Psoas muscle (tissue), 7 donors: ENCODE measurements at regions not wholly inside any gene's neighbourhood (a gene's known extent, or its start where the extent isn't known, plus 50 kb on each side); places are given as distances from the start of the nearest gene placed in this dataset.

Experiments
- ATAC-seq, 4 donors: fragments of 200-7000 bp; cut with Tn5 transposase; one replicate each; pipeline ENCODE4 v1.9.1; 2020; ENCODE audit warnings: moderate library complexity in 3 of 4, mild to moderate bottlenecking in 2 of 4
- DNase-seq, 2 donors: peaks; one replicate each; pipeline ENCODE4 v3.0.0-alpha.2; 2020
- H3K27ac ChIP-seq: fragments of 200-600 bp; one replicate; pipeline ENCODE4 v1.8.0; 2022
- H3K27me3 ChIP-seq, 3 donors: fragments of 200-600 bp in 1 of 3; one replicate each; pipeline versions ENCODE4 v1.6.1 to v1.8.0; 2013 to 2022; ENCODE audit warnings: low read length in 2 of 3, mild to moderate bottlenecking in 2 of 3, moderate library complexity in 1 of 3; ENCODE audit not compliant: insufficient read depth in 3 of 3
- H3K36me3 ChIP-seq, 2 donors: fragments of 200-600 bp in 1 of 2; one replicate each; pipeline versions ENCODE4 v1.6.1 to v1.8.0; 2013 to 2022; ENCODE audit warnings: low read depth in 1 of 2, mild to moderate bottlenecking in 1 of 2, moderate library complexity in 1 of 2; ENCODE audit not compliant: insufficient read depth in 1 of 2
- H3K4me1 ChIP-seq: fragments of 200-600 bp; one replicate; pipeline ENCODE4 v1.8.0; 2022
- H3K4me3 ChIP-seq: fragments of 200-600 bp; one replicate; pipeline ENCODE4 v1.8.0; 2022; ENCODE audit warnings: mild to moderate bottlenecking
- H3K9me3 ChIP-seq: fragments of 200-600 bp; one replicate; pipeline ENCODE4 v1.8.0; 2022
- WGBS, 3 donors: extraction: QIAGEN DNeasy Blood & Tissue Kit; methylation state at CpG; one replicate each; pipeline versions ENCODE4 v1.1.6 to v1.1.7; 2013; 5-methylcytosine and 5-hydroxymethylcytosine counted together
- intact Hi-C, 2 donors: fragments of 100-400 bp; cut with DNase I; formaldehyde crosslinking; loops; one replicate each; pipeline versions ENCODE4 v1.11.0 to v1.14.2; 2022
- TF ChIP-seq, protein P1 (sequence below): fragments of 200-600 bp; IDR thresholded peaks from one replicate; pipeline ENCODE4 v1.8.0; 2022; ENCODE audit warnings: antibody characterized with exemption
- donor health status: healthy with polysubstance abuse.
- donor health status: DM: no; HTN: no; CAD: no; lungs with moderate emphysema.
- donor health status: Bipolar disorder and iron deficiency.
- donor health status: healthy.
- donor health status: DM: yes; HTN: yes; CAD: no.
- donor health status: DM: no; HTN: no; CAD: no.
- donor health status: DM: yes; HTN: yes; CAD: no.

DNA sequence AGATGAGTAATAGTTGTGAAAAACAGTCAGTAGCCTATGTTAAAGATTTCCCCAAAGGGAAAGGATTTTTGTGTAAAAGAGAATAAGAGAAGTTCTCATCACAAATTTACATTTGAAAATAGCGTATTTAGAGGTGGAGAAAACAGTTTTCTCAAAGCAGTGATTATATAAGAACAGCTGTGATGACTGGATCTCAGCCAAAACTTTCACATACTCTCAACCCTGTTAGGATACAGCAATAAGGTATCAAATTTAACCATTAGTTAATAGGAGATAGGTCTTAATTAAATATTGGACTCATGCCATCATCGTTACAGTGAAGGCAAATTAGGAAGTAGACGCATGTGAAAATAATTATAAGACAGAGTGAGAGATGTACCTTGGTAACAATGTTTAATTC, 622.7 kb downstream of the PCDH18 start:
- H3K27me3 ChIP-seq: no peaks in the 10 kb centered on the region
- H3K9me3 ChIP-seq: no peaks in the 10 kb centered on the region
- ATAC-seq (no peak), DNase-seq (no peak)
- H3K27ac ChIP-seq: no peak overlapping the region
- intact Hi-C loops: no loop called here
- 20 to 23% (median 22%) methylated on average over 3 of the region's 3 CpGs for WGBS, 3 donors
- no peaks in the 10 kb centered on the region for H3K4me1 ChIP-seq
- TF ChIP-seq, protein P1, sequence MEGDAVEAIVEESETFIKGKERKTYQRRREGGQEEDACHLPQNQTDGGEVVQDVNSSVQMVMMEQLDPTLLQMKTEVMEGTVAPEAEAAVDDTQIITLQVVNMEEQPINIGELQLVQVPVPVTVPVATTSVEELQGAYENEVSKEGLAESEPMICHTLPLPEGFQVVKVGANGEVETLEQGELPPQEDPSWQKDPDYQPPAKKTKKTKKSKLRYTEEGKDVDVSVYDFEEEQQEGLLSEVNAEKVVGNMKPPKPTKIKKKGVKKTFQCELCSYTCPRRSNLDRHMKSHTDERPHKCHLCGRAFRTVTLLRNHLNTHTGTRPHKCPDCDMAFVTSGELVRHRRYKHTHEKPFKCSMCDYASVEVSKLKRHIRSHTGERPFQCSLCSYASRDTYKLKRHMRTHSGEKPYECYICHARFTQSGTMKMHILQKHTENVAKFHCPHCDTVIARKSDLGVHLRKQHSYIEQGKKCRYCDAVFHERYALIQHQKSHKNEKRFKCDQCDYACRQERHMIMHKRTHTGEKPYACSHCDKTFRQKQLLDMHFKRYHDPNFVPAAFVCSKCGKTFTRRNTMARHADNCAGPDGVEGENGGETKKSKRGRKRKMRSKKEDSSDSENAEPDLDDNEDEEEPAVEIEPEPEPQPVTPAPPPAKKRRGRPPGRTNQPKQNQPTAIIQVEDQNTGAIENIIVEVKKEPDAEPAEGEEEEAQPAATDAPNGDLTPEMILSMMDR: no peak
- no peak overlapping the region for H3K4me3 ChIP-seq
- H3K36me3 ChIP-seq: no peaks in the 10 kb centered on the region

DNA sequence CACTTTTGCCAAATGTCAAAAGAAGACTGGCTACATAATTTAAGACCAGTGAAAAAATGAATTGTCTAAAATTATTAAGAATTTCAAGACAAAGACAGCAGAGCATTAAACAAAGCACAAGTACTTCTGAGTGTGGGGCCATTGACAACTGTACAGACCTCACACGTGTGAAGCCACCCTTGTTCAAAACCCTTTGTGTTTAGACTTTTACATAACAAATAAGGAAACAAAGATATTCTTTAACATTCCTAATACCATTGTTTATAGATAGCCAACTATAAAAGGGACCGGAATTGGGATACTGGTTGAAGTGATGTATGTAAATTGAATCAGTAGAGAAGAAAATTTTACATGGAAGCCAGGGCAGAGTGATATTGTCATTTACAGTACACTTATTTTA, 624.2 kb downstream of the PCDH18 start:
- intact Hi-C loops: no loop called here
- 76 to 84% (median 79%) methylated on average over 2 of the region's 2 CpGs for WGBS, 3 donors

DNA sequence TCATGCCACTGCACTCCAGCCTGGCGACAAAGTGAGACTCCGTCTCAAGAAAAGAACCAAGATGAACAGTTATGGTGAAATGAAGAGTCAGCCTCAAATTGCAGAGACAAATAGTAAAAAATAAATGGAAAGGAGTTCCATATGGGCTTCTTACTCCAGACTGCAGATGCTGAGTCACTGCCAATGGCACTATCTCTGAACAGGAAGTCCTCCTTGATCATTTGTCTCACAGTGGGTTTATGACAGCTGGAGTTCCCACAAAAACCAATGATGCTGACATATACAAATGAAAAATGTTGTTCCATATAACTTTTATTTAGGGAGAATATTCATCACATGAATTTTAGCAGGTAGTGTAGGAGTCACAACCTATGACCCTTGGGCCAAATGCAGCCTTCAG, 631.6 kb downstream of the PCDH18 start:
- TF ChIP-seq, protein P1: no peak
- Histone ChIP-seq H3K4me3 (no peak overlapping the region), H3K27ac (no peak overlapping the region), H3K36me3 (no peaks in the 10 kb centered on the region), H3K9me3 (no peaks in the 10 kb centered on the region), H3K4me1 (no peaks in the 10 kb centered on the region), H3K27me3 (no peaks in the 10 kb centered on the region)
- 96 to 100% (median 100%) methylated on average over 2 of the region's 2 CpGs for WGBS, 3 donors
- DNase-seq (no peak), ATAC-seq (no peak)
- intact Hi-C loops: no loop called here

More for the DNA sequence above, 624.2 kb downstream of the PCDH18 start:
- no peaks in the 10 kb centered on the region for H3K9me3 ChIP-seq
- H3K27me3 ChIP-seq: no peaks in the 10 kb centered on the region
- DNase-seq (no peak), ATAC-seq (no peak)
- no peaks in the 10 kb centered on the region for H3K36me3 ChIP-seq
- no peak overlapping the region for H3K4me3 ChIP-seq
- no peak overlapping the region for H3K27ac ChIP-seq
- TF ChIP-seq, protein P1: no peak
- no peaks in the 10 kb centered on the region for H3K4me1 ChIP-seq

DNA sequence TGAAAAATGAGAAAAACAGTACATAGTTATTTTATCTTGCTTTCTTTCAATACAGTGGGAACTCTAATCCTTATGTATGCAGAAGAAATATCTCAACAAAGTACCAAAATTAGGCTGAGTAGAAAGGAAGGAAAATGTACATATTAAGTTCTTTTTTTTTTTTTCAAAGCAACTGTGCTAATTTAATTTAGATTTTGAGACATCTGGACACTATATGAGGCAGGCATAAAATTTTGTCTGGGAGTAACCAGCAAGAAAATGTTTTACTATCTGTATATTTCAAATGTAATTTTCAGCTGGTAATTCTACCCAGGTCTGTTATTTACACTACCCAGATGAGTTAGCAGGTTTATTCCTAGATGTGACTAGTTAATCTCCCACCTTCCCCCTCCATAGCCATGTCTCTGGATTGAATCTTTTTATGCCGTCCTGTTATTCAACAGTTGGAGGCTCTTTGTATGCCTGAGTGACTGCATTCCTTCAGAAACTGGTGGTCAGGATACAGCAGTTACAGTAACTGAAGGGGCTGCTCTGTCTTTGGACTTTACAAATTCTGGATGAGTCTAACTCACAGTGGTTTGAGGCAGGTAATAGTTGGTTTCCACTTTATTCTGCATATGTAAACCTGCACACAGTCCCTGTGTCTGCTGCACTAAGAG, 633.6 kb downstream of the PCDH18 start:
- Histone ChIP-seq H3K27me3 (no peaks in the 10 kb centered on the region), H3K9me3 (no peaks in the 10 kb centered on the region), H3K36me3 (no peaks in the 10 kb centered on the region), H3K4me1 (no peaks in the 10 kb centered on the region), H3K4me3 (no peak overlapping the region), H3K27ac (no peak overlapping the region)
- 52 to 69% (median 62%) methylated on average over 1 of the region's 1 CpG for WGBS, 3 donors
- ATAC-seq (no peak), DNase-seq (no peak)
- TF ChIP-seq, protein P1: no peak
- intact Hi-C loops: no loop called here

DNA sequence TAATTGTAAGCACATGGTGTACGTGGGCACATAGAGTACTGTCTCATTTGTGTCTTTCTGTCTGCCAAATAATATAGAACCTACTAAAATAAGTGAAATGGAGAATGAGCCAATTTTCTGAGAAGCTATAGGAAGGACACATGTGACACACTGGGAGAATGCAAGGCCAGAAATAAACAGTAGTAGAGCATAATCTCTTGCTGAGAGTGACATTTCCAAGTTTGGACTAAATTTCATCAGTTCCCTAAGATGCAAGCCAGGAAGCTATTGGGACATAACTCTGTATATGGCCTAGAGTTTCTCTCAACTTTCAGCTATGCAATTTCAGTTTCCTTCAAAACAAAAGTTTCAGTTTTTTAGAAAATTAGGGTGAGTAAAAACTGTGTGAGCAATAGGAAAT, 638.7 kb downstream of the PCDH18 start:
- no peak overlapping the region for H3K4me3 ChIP-seq
- no peak for DNase-seq
- H3K4me1 ChIP-seq: no peaks in the 10 kb centered on the region
- no peaks in the 10 kb centered on the region for H3K36me3 ChIP-seq
- H3K27ac ChIP-seq: no peak overlapping the region
- ATAC-seq: no peak
- TF ChIP-seq, protein P1: no peak
- no peaks in the 10 kb centered on the region for H3K9me3 ChIP-seq
- WGBS, 3 donors: 29 to 50% (median 34%) methylated on average over 1 of the region's 1 CpG
- no peaks in the 10 kb centered on the region for H3K27me3 ChIP-seq
- intact Hi-C loops: no loop called here
